Medulla oblongata (tissue), 1 donor: ENCODE measurements at regions not wholly inside any gene's neighbourhood (a gene's known extent, or its start where the extent isn't known, plus 50 kb on each side); places are given as distances from the start of the nearest gene placed in this dataset.

ENCODE experiments used
- DNase-seq: peaks from one replicate; pipeline ENCODE4 v3.0.0-alpha.2; 2015; ENCODE audit errors: extremely low spot score

DNA sequence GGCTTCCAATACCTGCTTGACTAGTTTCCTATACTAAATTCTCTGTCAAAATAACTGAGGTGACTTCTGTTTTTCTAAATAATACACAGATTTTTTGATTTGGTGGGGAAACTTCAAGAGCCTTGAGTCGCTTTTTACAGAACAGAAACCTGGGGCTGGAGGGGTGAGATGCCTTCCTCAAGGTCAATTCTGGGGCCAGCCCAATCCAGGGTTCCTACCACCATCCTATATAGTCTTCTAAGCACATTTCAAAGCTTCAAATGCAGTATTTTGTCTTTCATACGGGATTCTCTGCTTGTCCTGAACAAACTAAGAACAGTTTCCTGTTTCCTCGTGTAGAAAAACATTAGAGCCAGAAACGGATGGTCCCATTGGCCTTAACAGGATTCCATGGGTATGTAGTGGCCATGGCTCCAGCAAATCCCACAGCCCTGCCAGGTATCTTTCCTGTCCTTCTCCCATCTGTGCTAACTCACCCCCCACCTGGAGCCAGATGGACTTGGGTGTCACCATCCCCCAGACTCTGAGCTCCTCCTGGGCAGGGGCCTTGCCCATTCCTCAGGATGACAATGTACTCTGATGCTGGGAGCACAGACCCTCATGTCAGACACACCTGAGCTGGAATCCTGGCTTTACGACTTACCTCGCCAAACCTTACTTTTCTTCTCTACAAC lies 146.9 kb downstream of the KLF13 start:
- no peak for DNase-seq

DNA sequence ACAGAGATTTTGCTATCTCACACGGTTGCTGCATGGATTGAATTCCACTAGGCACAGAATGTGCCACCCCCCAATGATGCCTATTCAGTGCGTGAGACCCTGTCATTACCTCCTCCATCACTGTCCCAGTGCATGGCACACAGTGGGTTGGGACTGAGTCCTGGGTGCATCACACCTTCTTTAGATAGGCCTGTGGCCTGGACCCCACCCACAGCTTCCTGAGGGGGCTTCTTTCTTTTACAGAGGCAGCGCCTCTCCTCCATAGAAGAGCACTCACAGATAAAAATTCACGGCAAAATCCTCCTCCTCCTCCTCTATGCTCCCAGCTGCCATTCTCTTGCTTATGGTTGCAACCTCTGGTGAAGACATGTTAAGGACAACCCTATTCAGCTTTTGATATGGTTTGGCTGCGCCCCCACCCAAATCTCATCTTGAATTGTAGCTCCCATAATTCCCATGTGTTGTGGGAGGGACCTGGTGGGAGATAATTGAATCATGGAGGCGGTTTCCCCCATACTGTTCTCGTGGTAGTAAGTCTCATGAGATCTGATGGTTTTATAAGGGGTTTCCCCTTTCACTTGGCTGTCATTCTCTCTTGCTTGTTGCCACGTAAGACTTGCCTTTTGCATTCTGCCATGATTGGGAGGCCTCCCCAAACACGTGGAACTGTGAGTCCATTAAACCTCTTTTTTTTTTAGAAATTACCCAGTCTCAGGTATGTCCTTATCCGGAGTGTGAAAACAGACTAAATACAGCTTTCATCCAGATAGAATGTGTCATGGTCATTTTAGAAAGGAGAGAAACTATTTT lies 147.6 kb downstream of the KLF13 start:
- no peak for DNase-seq

DNA sequence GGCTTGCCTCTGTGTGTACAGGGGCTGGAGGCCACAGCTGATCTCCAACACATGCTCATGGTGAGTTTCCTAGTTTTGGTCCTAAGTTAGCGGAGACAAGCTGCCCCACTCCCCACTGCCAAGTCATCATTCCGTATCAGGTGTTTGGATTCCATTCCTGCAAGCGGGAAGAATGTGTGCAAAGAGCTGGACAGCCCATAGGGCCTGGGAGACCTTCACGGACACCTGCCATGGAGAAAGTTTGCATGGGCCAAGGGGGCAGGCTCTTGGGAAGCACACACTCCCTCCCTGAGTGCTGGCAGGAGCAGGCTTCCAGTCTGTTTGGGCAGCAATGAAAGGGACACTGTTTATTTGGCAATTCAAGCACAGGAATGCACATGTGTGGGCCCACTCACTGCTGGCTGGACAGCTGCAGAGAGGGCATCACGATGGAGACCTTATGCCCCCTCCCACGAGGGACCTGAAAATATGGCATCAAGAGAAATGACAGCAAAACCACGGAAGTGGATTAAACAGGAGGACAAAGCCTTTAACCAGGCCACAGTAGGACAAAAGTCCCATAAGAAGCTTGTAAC lies 149.7 kb downstream of the KLF13 start:
- DNase-seq = no peak

DNA sequence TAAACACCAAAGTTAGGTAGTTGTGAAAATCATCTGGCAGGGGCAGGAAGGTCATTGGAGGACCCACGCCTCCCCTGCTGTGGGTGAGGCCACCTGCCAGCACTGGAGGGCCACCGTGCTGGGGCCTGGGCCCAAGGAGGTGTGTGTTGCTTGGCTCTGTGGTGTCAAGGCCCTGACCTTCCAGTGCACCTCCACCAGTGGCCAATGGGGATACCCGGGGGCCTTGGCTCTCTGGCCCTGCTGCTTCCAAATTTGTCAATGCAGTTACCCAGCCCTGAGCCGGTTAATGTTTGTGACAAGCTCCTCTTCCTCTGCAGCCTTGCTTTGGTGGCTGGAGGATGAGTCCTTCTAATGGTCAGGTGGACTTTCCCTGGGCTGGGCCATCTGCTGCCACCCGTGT lies 150.2 kb downstream of the KLF13 start:
- no peak for DNase-seq

GRCh38 chr15:31477301-31477700 lies 150.7 kb downstream of the KLF13 start:
- DNase-seq = no peak

GRCh38 chr15:31477851-31478701 lies 151.4 kb downstream of the KLF13 start:
- DNase-seq = no peak

- no peak for DNase-seq
Observed at GRCh38 chr15:31478702-31479221, 152.1 kb downstream of the KLF13 start.

DNA sequence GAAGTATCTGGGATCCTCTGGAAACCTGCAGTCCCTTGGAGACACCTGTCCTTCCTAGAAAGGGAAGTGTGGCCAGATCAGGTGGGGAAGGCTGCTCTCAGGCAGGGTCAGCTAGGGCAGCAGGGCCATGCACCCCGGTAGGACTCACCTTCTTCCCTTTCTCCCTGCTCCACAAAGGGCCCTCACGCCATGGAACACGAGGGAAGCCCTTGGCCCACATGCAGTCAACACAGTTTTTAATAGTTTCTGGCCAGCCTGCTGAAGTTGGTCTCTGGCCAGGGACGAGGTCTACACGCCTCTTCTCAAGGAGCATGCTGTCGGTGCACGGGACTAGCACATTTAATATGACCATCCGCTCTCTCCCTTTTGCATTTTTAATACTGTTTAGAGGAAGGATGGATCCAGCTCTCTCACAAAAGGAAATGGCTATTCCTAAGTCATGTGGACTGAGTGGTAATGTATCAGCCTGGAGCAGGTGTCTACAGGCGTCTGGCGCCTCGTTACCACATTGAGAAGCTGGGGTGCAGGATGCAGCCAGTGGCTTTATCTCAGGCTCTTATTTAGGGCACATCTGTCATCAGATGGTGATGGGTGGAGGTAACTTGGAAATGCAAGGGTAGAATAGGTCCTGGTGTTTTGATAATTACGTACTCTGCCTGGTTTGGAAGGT lies 153.9 kb downstream of the KLF13 start:
- no peak for DNase-seq

- DNase-seq = no peak
Observed at GRCh38 chr15:31481142-31481541, 154.5 kb downstream of the KLF13 start.

GRCh38 chr15:31482122-31482922 lies 155.7 kb downstream of the KLF13 start:
- no peak for DNase-seq

- DNase-seq = no peak
Observed at GRCh38 chr15:31483053-31483985, 156.7 kb downstream of the KLF13 start.

GRCh38 chr15:31483986-31484951 lies 157.6 kb downstream of the KLF13 start:
- DNase-seq = no peak

- no peak for DNase-seq
Observed at GRCh38 chr15:31484986-31485385, 158.4 kb downstream of the KLF13 start.

DNA sequence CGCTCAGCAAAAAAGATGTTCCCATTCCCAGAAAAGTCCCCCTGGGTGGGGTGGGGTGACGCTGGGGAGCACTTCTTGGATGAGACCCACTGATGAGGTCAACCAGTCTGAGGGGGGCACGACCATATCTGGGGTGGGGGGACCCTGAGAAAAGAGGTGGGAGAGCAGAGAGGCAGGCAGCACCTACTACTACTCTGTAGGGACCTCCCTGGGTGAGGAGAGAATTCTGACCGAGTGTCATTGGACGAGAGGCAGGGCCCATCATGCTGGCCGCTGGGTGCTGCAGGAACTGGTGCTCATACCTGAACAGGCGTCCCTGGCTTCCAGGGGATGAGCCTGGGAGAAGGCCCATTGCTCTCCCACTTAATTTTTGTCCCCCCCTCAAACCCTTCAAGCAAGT lies 158.8 kb downstream of the KLF13 start:
- DNase-seq = no peak

GRCh38 chr15:31485911-31486461 lies 159.4 kb downstream of the KLF13 start:
- no peak for DNase-seq

DNA sequence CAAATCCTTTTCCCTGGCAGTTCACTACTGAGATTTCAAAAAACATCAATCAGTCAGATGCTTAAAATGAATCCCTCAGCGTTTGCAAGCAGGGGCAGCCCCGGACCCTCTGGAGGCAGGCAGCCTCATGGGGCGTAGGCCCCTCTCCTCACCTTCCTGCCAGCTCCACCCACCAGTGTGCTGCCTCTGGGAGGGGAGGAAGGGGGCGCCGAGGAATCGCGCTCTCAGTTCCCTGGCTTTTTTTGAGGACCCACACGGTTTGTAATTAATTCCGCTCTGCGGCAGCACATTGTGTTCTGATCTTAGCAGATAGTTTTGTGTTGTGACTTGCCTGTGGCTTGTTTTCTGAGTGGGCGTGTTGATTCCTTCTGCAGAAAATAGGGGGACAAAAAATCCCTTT lies 159.9 kb downstream of the KLF13 start:
- DNase-seq = no peak

DNA sequence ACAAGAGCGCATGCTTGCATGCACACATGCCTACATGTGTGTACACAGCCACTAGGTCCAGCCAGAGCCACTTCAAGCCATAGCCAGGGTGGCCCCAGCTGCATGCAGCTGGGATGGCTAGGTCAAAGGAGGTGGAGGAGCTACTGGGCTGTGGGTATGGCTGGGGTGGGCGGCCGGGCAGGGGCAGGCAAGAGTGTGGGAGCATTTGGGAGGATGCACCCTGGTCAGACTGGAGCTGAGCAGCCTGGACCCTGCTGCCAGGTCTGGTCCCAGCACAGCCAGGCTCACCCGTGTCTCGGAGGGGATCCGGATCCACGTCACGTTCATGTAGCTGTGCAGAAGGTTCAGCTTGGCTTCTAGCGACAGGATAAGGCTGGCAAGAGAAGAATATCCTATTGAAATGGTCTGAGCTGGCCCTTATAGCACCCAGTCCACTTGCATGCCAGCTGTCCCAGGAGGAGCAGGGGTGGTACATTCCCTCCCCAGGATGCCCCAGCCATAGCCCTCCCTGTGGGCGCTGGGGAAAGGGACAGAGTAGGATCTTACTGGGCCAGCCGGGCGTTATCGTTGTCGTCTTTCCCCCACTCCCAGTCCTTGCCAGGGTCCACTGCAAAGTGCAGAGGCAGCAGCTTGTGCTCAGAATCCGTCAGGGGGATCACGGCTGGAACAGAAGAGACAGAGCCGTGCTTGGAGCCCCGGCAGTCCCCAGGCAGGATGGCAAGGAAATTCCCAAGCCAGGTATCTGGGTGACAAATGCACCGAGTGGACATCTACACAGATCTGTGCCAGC lies 160.5 kb downstream of the KLF13 start:
- no peak for DNase-seq
